PC-3 (cell line): ENCODE measurements at regions not wholly inside any gene's neighbourhood (a gene's known extent, or its start where the extent isn't known, plus 50 kb on each side); places are given as distances from the start of the nearest gene placed in this dataset.

Experiments
- ATAC-seq: fragments of 200-7000 bp; cut with Tn5 transposase; 2 replicates; pipeline ENCODE4 v1.9.1; 2020; ENCODE audit warnings: mild to moderate bottlenecking, moderate library complexity
- BruUV-seq: library from RNA; stranded (reverse); fragments of 400-500 nt; replicated peaks from 2 replicates; lab custom pipeline; 2021; lab: Mats Ljungman, UMichigan
- CTCF ChIA-PET: fragments of 300-600 bp; sonication (Branson Sonifier 250); formaldehyde crosslinking; loops from one replicate; lab custom pipeline; 2022; ENCODE audit warnings: antibody characterized with exemption; lab: Charles Lee
- POLR2A ChIA-PET: fragments of 300-600 bp; sonication (Branson Sonifier 250); formaldehyde crosslinking; loops from one replicate; lab custom pipeline; 2022; ENCODE audit warnings: antibody characterized with exemption; ENCODE audit not compliant: unreplicated experiment; lab: Charles Lee
- DNase-seq: peaks from one replicate; pipeline ENCODE4 v3.0.0-alpha.2; 2015
- H2AFZ ChIP-seq: fragments of 300-600 bp; sonication (generic); 2 replicates; pipeline ENCODE4 v1.6.0; 2016; ENCODE audit warnings: antibody characterized with exemption, low read length
- H3F3A ChIP-seq: fragments of 300-600 bp; sonication (generic); one replicate; pipeline ENCODE4 v1.6.0; 2017; ENCODE audit warnings: antibody characterized with exemption, low read length, control low read depth, mild to moderate bottlenecking; ENCODE audit not compliant: unreplicated experiment
- H3K27ac ChIP-seq: fragments of 300-600 bp; sonication (generic); 2 replicates; pipeline ENCODE4 v1.5.1; 2016; ENCODE audit warnings: mild to moderate bottlenecking, low read length
- H3K27me3 ChIP-seq: fragments of 300-600 bp; sonication (generic); 2 replicates; pipeline ENCODE4 v1.6.1; 2016; ENCODE audit warnings: low read length, mixed read lengths
- H3K36me3 ChIP-seq: fragments of 300-600 bp; sonication (generic); 2 replicates; pipeline ENCODE4 v1.6.1; 2016; ENCODE audit warnings: low read depth, mixed run types, low read length, mixed read lengths
- H3K4me1 ChIP-seq: fragments of 300-600 bp; sonication (generic); 2 replicates; pipeline ENCODE4 v1.5.1; 2016; ENCODE audit warnings: low read length; ENCODE audit not compliant: insufficient read depth
- H3K4me2 ChIP-seq: fragments of 300-600 bp; sonication (generic); 2 replicates; pipeline ENCODE4 v1.6.0; 2016; ENCODE audit warnings: low read length
- H3K4me3 ChIP-seq: fragments of 300-600 bp; sonication (generic); 2 replicates; pipeline ENCODE4 v1.5.1; 2016; ENCODE audit warnings: mild to moderate bottlenecking, low read length, mixed read lengths
- H3K79me2 ChIP-seq: fragments of 300-600 bp; sonication (generic); 2 replicates; pipeline ENCODE4 v1.6.1; 2017; ENCODE audit warnings: low read length, mixed read lengths
- H3K9ac ChIP-seq: fragments of 300-600 bp; sonication (generic); 2 replicates; pipeline ENCODE4 v1.6.0; 2016; ENCODE audit warnings: mild to moderate bottlenecking, low read length
- H3K9me2 ChIP-seq: fragments of 300-600 bp; sonication (generic); replicated peaks from 2 replicates; pipeline ENCODE4 v1.6.1; 2016; ENCODE audit warnings: mixed run types, low read length, mixed read lengths
- H3K9me3 ChIP-seq: fragments of 300-600 bp; sonication (generic); 2 replicates; pipeline ENCODE4 v1.6.1; 2016; ENCODE audit warnings: low read length, mixed read lengths
- H4K20me1 ChIP-seq: fragments of 300-600 bp; sonication (generic); 2 replicates; pipeline ENCODE4 v1.6.1; 2016; ENCODE audit warnings: low read length, mixed read lengths
- EZH2 ChIP-seq: fragments of 300-600 bp; sonication (generic); IDR thresholded peaks from one replicate; pipeline ENCODE4 v1.6.1; 2017; ENCODE audit warnings: antibody characterized with exemption, mild to moderate bottlenecking, low read length; ENCODE audit not compliant: unreplicated experiment
- EZH2phosphoT487 ChIP-seq: fragments of 300-600 bp; sonication (generic); IDR thresholded peaks from 2 replicates; pipeline ENCODE4 v1.6.1; 2018; ENCODE audit warnings: mild to moderate bottlenecking, antibody characterized with exemption, low read length, borderline replicate concordance
- intact Hi-C: fragments of 100-400 bp; cut with micrococcal nuclease; formaldehyde crosslinking; loops from 2 replicates; pipeline ENCODE4 v1.9.0; 2023
- TF ChIP-seq, protein P1 (sequence below): fragments of 300-600 bp; sonication (generic); conservative IDR thresholded peaks from 2 replicates; pipeline ENCODE4 v1.5.1; 2017; ENCODE audit warnings: antibody characterized with exemption, low read depth, mild to moderate bottlenecking, low read length

DNA sequence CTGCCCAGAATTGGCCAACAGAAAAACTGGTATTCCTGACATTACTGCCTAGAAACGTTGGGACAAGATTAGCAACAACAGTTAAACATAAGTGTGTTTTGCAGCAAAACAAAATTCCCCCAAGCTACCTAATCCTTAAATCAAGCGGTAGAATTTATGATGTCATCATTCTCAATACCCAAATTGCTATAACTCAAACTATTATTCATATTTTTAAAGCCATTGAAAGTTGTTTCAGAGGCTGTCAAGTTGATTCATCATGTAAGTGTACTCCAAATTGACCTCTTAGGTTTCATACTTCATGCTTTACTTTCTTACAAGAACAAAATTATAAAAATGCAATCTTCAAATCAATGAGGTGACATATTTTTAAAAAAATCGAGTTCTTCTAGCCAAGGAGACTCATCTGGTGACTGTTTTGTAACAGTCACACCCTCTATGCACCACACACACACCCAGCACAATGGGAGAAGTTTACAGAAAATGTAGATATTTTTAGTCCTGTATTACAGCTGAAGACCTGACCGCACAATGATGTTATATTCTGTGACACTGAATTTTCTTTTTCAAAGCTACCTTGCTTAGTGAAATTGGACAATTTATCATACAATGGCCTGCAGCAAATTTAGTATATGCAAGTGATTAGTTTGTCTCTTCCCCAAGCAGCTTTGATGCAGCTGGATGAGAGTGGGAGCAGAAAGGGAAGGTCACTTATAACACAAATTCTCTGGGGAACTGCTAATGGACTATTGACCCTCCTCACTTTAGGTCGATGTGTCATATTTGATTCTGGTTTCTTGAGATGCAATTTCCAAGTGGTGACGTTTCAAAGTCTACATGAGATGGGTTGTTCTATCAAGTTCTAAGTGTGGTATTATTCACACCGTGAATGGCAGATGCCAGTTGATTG is 345.3 kb upstream of the OBI1 start:
- ATAC-seq (no peak), DNase-seq (no peak)
- H3K9me3 ChIP-seq: no peaks in the 10 kb centered on the region
- TF ChIP-seq, protein P1, sequence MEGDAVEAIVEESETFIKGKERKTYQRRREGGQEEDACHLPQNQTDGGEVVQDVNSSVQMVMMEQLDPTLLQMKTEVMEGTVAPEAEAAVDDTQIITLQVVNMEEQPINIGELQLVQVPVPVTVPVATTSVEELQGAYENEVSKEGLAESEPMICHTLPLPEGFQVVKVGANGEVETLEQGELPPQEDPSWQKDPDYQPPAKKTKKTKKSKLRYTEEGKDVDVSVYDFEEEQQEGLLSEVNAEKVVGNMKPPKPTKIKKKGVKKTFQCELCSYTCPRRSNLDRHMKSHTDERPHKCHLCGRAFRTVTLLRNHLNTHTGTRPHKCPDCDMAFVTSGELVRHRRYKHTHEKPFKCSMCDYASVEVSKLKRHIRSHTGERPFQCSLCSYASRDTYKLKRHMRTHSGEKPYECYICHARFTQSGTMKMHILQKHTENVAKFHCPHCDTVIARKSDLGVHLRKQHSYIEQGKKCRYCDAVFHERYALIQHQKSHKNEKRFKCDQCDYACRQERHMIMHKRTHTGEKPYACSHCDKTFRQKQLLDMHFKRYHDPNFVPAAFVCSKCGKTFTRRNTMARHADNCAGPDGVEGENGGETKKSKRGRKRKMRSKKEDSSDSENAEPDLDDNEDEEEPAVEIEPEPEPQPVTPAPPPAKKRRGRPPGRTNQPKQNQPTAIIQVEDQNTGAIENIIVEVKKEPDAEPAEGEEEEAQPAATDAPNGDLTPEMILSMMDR: no peak
- TF ChIP-seq EZH2 (no peak), EZH2phosphoT487 (no peak)
- no peak overlapping the region for H3K4me3 ChIP-seq
- H3K27me3 ChIP-seq: peaks cover 19% of the 10 kb centered on the region
- POLR2A ChIA-PET: no interaction called here
- H3K79me2 ChIP-seq: no peaks in the 10 kb centered on the region
- intact Hi-C loops: no loop called here
- H3K9ac ChIP-seq: no peak overlapping the region
- BruUV-seq: no TSS peak
- H3K27ac ChIP-seq: no peak overlapping the region
- no peak overlapping the region for H3K4me2 ChIP-seq
- CTCF ChIA-PET: no interaction called here
- H2AFZ ChIP-seq: no peak overlapping the region
- H3K36me3 ChIP-seq: no peaks in the 10 kb centered on the region
- no peaks in the 10 kb centered on the region for H3F3A ChIP-seq
- no peaks in the 10 kb centered on the region for H3K9me2 ChIP-seq
- H3K4me1 ChIP-seq: no peaks in the 10 kb centered on the region
- no peaks in the 10 kb centered on the region for H4K20me1 ChIP-seq

DNA sequence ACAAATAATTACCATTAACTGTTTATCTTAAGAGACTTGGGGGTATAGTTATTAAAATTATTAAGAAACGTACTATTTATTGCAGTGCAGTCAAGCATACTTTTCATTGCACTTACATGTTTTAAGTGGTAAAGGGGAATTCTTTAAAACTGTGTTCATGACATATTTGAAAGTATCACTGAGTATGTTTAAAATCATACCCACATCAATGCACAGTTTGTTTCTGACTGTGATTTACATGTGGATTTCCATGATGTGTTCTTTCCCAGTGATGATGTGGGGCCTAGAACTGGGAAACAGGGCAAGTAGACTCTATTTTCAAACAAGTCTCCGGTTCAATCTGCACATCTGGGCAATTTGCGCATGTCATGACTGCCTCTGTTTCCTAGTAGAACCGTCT is 340.5 kb upstream of the OBI1 start:
- TF ChIP-seq EZH2phosphoT487 (no peak), EZH2 (no peak)
- TF ChIP-seq, protein P1: no peak
- Histone ChIP-seq H3K27me3 (peaks cover 33% of the 10 kb centered on the region), H3K4me3 (no peak overlapping the region), H2AFZ (no peak overlapping the region), H3K79me2 (no peaks in the 10 kb centered on the region), H3K36me3 (no peaks in the 10 kb centered on the region), H3K9me2 (no peaks in the 10 kb centered on the region), H3K4me2 (no peak overlapping the region), H3K9ac (no peak overlapping the region), H3K9me3 (no peaks in the 10 kb centered on the region), H3F3A (no peaks in the 10 kb centered on the region), H3K4me1 (no peaks in the 10 kb centered on the region), H4K20me1 (no peaks in the 10 kb centered on the region), H3K27ac (no peak overlapping the region)
- intact Hi-C loops: no loop called here
- BruUV-seq: no TSS peak
- DNase-seq (no peak), ATAC-seq (no peak)
- ChIA-PET CTCF (no interaction called here), POLR2A (no interaction called here)
